AG10803 (cell line): ENCODE measurements at regions not wholly inside any gene's neighbourhood (a gene's known extent, or its start where the extent isn't known, plus 50 kb on each side); places are given as distances from the start of the nearest gene placed in this dataset.

Experiments used
- DNase-seq: peaks from one replicate; pipeline ENCODE4 v3.0.0; 2010; ENCODE audit warnings: low read depth
- H3K4me3 ChIP-seq: 2 replicates; pipeline ENCODE4 v1.5.1; 2011; ENCODE audit warnings: mild to moderate bottlenecking, low read length, control low read depth
- TF ChIP-seq, protein P1 (sequence below): conservative IDR thresholded peaks from 2 replicates; pipeline ENCODE4 v1.5.1; 2011; ENCODE audit warnings: mild to moderate bottlenecking, low read length, control low read depth, inconsistent platforms

- H3K4me3 ChIP-seq = no peak overlapping the region
- DNase-seq = peak; percentile 98
- TF ChIP-seq, protein P1, sequence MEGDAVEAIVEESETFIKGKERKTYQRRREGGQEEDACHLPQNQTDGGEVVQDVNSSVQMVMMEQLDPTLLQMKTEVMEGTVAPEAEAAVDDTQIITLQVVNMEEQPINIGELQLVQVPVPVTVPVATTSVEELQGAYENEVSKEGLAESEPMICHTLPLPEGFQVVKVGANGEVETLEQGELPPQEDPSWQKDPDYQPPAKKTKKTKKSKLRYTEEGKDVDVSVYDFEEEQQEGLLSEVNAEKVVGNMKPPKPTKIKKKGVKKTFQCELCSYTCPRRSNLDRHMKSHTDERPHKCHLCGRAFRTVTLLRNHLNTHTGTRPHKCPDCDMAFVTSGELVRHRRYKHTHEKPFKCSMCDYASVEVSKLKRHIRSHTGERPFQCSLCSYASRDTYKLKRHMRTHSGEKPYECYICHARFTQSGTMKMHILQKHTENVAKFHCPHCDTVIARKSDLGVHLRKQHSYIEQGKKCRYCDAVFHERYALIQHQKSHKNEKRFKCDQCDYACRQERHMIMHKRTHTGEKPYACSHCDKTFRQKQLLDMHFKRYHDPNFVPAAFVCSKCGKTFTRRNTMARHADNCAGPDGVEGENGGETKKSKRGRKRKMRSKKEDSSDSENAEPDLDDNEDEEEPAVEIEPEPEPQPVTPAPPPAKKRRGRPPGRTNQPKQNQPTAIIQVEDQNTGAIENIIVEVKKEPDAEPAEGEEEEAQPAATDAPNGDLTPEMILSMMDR = no peak
These were observed 429.1 kb downstream of the HTR1B start for GRCh38 chr6:77034161-77034560.

DNA sequence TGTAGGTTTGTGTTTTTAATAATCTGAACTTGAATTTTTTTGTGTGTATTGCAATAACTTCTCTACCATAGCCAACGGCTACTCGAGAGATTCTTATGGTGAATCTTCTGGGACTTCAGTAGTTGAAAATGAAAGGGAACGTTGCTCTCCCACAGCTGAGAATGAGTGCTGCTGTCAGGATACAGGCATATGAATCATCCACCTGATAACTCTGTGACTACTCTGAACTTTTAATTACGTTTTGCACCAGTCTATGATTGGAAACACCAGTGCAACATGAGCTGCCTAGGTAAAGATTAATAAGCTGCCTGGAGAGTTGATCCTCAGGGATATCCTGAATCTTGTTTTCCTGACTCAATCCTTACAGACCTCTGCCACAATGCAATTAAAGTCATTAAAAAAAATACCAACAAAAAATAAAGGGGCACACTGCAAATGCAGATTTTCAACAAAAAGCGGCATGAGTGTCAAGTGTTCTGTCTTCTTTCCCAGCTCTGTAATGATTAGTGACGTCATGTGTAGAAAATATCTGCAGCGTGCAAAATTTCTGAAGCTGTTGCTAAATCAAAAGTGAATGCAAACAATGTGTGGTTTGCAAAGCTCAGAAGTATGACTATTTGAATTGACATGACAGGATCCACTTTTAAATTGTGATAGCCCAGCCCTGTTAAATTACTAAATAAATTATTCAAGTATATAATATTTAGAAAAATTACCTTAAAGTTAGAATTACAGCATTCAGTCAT is 432.2 kb downstream of the HTR1B start:
- no peak overlapping the region for H3K4me3 ChIP-seq
- TF ChIP-seq, protein P1 = no peak
- DNase-seq = peak; percentile 50

- TF ChIP-seq, protein P1 = no peak
- no peak for DNase-seq
- no peak overlapping the region for H3K4me3 ChIP-seq
These were observed 436.9 kb downstream of the HTR1B start for GRCh38 chr6:77026341-77026740.

DNA sequence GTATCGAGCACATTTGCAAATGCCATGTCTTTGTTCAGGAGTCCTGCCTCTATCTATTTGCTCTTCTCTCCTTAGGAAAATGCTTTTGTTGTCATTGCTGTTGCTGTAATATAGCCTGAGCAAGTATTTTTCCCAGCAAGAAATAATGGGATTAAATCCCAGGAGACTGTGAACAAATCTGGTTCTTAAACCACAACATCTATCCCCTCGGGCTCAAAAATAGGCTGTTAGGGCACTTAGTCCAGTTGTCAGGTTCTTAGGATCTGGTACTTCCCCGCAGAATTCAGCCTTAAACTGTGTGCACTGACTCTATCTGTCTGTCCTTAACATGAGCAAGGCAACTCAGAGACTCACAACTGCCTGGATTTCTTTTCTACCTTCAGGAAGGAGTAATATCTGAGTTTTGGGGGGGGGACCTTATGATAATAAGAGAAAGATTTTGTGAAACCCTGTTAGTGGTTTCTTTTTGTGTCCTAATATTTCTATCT is 437.5 kb downstream of the HTR1B start:
- no peak for DNase-seq
- TF ChIP-seq, protein P1 = no peak
- no peak overlapping the region for H3K4me3 ChIP-seq

GRCh38 chr6:77021778-77022177 is 441.5 kb downstream of the HTR1B start:
- no peak overlapping the region for H3K4me3 ChIP-seq
- no peak for DNase-seq
- TF ChIP-seq, protein P1 = no peak

GRCh38 chr6:77021232-77021631 is 442.1 kb downstream of the HTR1B start:
- H3K4me3 ChIP-seq = no peak overlapping the region
- TF ChIP-seq, protein P1 = no peak
- no peak for DNase-seq

GRCh38 chr6:77019081-77019480 is 444.2 kb downstream of the HTR1B start:
- no peak for DNase-seq
- H3K4me3 ChIP-seq = no peak overlapping the region
- TF ChIP-seq, protein P1 = no peak
